Astrocyte of the cerebellum (primary cell): ENCODE measurements at regions not wholly inside any gene's neighbourhood (a gene's known extent, or its start where the extent isn't known, plus 50 kb on each side); places are given as distances from the start of the nearest gene placed in this dataset.

Experiments
- DNase-seq: peaks from one replicate; pipeline ENCODE4 v3.0.0-alpha.2; 2011; ENCODE audit warnings: low read depth
- H3K4me3 ChIP-seq: 2 replicates; pipeline ENCODE4 v1.5.1; 2011; ENCODE audit warnings: mild to moderate bottlenecking, low read depth, low read length, moderate library complexity
- CTCF ChIP-seq: IDR thresholded peaks from 2 replicates; pipeline ENCODE4 v1.5.1; 2012; ENCODE audit warnings: low read length, low read depth, moderate library complexity, mild to moderate bottlenecking; ENCODE audit errors: missing control alignments
- in situ Hi-C: cut with HindIII; loops from 2 replicates; pipeline ENCODE4 v1.10.0; 2017; ENCODE audit warnings: low sequenced_read_pairs

- H3K4me3 ChIP-seq, result no peak overlapping the region
- no peak for DNase-seq
- in situ Hi-C loops, result no loop called here
- no peak for TF ChIP-seq CTCF
These were observed 84.9 kb upstream of the SHB start for GRCh38 chr9:38153910-38154291.

GRCh38 chr9:38153152-38153909, 84.3 kb upstream of the SHB start:
- no peak for TF ChIP-seq CTCF
- in situ Hi-C loops, result no loop called here
- no peak overlapping the region for H3K4me3 ChIP-seq
- no peak for DNase-seq

GRCh38 chr9:38149647-38150046, 80.6 kb upstream of the SHB start:
- TF ChIP-seq CTCF, result no peak
- no peak for DNase-seq
- in situ Hi-C loops, result no loop called here
- no peak overlapping the region for H3K4me3 ChIP-seq

- in situ Hi-C loops, result no loop called here
- no peak overlapping the region for H3K4me3 ChIP-seq
- TF ChIP-seq CTCF, result no peak
- DNase-seq, result no peak
These were observed 77.8 kb upstream of the SHB start for GRCh38 chr9:38146844-38147243.

- in situ Hi-C loops, result no loop called here
- no peak overlapping the region for H3K4me3 ChIP-seq
- TF ChIP-seq CTCF, result no peak
- no peak for DNase-seq
These were observed 76.6 kb upstream of the SHB start for GRCh38 chr9:38145526-38146053.

GRCh38 chr9:38144421-38144820, 75.4 kb upstream of the SHB start:
- H3K4me3 ChIP-seq, result no peak overlapping the region
- TF ChIP-seq CTCF, result no peak
- peak; percentile 13 for DNase-seq
- in situ Hi-C loops, result loop anchor here (5.0 kb wide), 1 partner anchor 38 kb away; no protein-coding TSS in a partner anchor
